ENCODE measurements at regions not wholly inside any gene's neighbourhood (a gene's known extent, or its start where the extent isn't known, plus 50 kb on each side); places are given as distances from the start of the nearest gene placed in this dataset.

GRCh38 chr10:64416011-64416410 lies 894.8 kb downstream of the REEP3 start:
- intact Hi-C loops (cut with micrococcal nuclease): no loop called here
- CTCF ChIA-PET: no interaction called here
- ATAC-seq (ENCODE audit: low read depth): no peak

GRCh38 chr10:64419461-64419860 lies 898.3 kb downstream of the REEP3 start:
- H2AFZ ChIP-seq (ENCODE audit: insufficient read depth, low read depth, low read length, poor library complexity, severe bottlenecking): no peak overlapping the region
- no peaks in the 10 kb centered on the region for H3K27me3 ChIP-seq (replicated peaks in 1 of 4; ENCODE audit: control extremely low read depth in 1 of 4, control insufficient read depth in 3 of 4, insufficient read depth in 4 of 4, low read length in 3 of 4)
- no peak overlapping the region for H3K27ac Mint-ChIP-seq
- ATAC-seq (ENCODE audit: low read depth) (no peak), DNase-seq (no peak)
- WGBS (ENCODE audit: insufficient coverage): no CpG with 5 or more reads among the region's 2 CpGs
- no peak overlapping the region for H3K4me2 ChIP-seq (replicated peaks; ENCODE audit: low read depth, low read length, poor library complexity, severe bottlenecking)
- H3K27me3 Mint-ChIP-seq: no peaks in the 10 kb centered on the region
- no peaks in the 10 kb centered on the region for H3K9me3 Mint-ChIP-seq (ENCODE audit: insufficient read depth)
- no peaks in the 10 kb centered on the region for H3K79me2 ChIP-seq (ENCODE audit: control insufficient read depth, insufficient read depth, low read length)
- H3K9me3 ChIP-seq (ENCODE audit: control extremely low read depth in 1 of 3, control insufficient read depth in 2 of 3, insufficient read depth in 1 of 3, low read length in 2 of 3): no peaks in the 10 kb centered on the region
- H3K9ac ChIP-seq (ENCODE audit: low read length): no peak overlapping the region
- no peak overlapping the region for H3K27ac ChIP-seq (ENCODE audit: low read length in 2 of 2)
- no peaks in the 10 kb centered on the region for H3K4me1 ChIP-seq (ENCODE audit: control insufficient read depth in 2 of 2, insufficient read depth in 2 of 2, low read length in 2 of 2)
- intact Hi-C loops (cut with micrococcal nuclease): no loop called here
- CTCF ChIA-PET: no interaction called here
- H3K36me3 ChIP-seq (replicated peaks in 1 of 2; ENCODE audit: control extremely low read depth in 1 of 2, control insufficient read depth in 1 of 2, extremely low read depth in 1 of 2, insufficient read depth in 2 of 2, low read length in 1 of 2): no peaks in the 10 kb centered on the region
- H3K4me3 ChIP-seq (ENCODE audit: control extremely low read depth in 1 of 5, extremely low read depth in 1 of 5, insufficient read depth in 1 of 5, low read depth in 2 of 5, low read length in 4 of 5): no peak overlapping the region
- POLR2A ChIA-PET: no interaction called here
- no peaks in the 10 kb centered on the region for H3K4me1 Mint-ChIP-seq
- TF ChIP-seq EZH2 (IDR thresholded peaks at IDR 0.05; ENCODE audit: borderline replicate concordance, insufficient read depth, low read depth, low read length, poor library complexity, severe bottlenecking): no peak
- TF ChIP-seq CTCF (IDR thresholded peaks at IDR 0.05): no peak
- no peak overlapping the region for H3K4me3 Mint-ChIP-seq
- H4K20me1 ChIP-seq (ENCODE audit: control insufficient read depth, insufficient read depth, low read length, poor library complexity, severe bottlenecking): no peaks in the 10 kb centered on the region

More at GRCh38 chr10:64416011-64416410, 894.8 kb downstream of the REEP3 start:
- WGBS (ENCODE audit: insufficient coverage): no CpG with 5 or more reads among the region's 1 CpG
- Histone ChIP-seq H3K9ac (ENCODE audit: low read length) (no peak overlapping the region), H3K9me3 (ENCODE audit: control extremely low read depth in 1 of 3, control insufficient read depth in 2 of 3, insufficient read depth in 1 of 3, low read length in 2 of 3) (no peaks in the 10 kb centered on the region), H3K36me3 (replicated peaks in 1 of 2; ENCODE audit: control extremely low read depth in 1 of 2, control insufficient read depth in 1 of 2, extremely low read depth in 1 of 2, insufficient read depth in 2 of 2, low read length in 1 of 2) (no peaks in the 10 kb centered on the region), H3K4me3 (ENCODE audit: control extremely low read depth in 1 of 5, extremely low read depth in 1 of 5, insufficient read depth in 1 of 5, low read depth in 2 of 5, low read length in 4 of 5) (no peak overlapping the region), H3K4me1 (ENCODE audit: control insufficient read depth in 2 of 2, insufficient read depth in 2 of 2, low read length in 2 of 2) (no peaks in the 10 kb centered on the region), H3K4me2 (replicated peaks; ENCODE audit: low read depth, low read length, poor library complexity, severe bottlenecking) (no peak overlapping the region), H3K27ac (ENCODE audit: low read length in 2 of 2) (no peak overlapping the region), H3K79me2 (ENCODE audit: control insufficient read depth, insufficient read depth, low read length) (no peaks in the 10 kb centered on the region), H2AFZ (ENCODE audit: insufficient read depth, low read depth, low read length, poor library complexity, severe bottlenecking) (no peak overlapping the region), H4K20me1 (ENCODE audit: control insufficient read depth, insufficient read depth, low read length, poor library complexity, severe bottlenecking) (no peaks in the 10 kb centered on the region), H3K27me3 (replicated peaks in 1 of 4; ENCODE audit: control extremely low read depth in 1 of 4, control insufficient read depth in 3 of 4, insufficient read depth in 4 of 4, low read length in 3 of 4) (no peaks in the 10 kb centered on the region)
- H3K27ac Mint-ChIP-seq: no peak overlapping the region
- TF ChIP-seq EZH2 (IDR thresholded peaks at IDR 0.05; ENCODE audit: borderline replicate concordance, insufficient read depth, low read depth, low read length, poor library complexity, severe bottlenecking) (no peak), CTCF (IDR thresholded peaks at IDR 0.05) (no peak)
- no peaks in the 10 kb centered on the region for H3K27me3 Mint-ChIP-seq
- no peaks in the 10 kb centered on the region for H3K4me1 Mint-ChIP-seq
- no peak overlapping the region for H3K4me3 Mint-ChIP-seq
- no peak for DNase-seq
- no peaks in the 10 kb centered on the region for H3K9me3 Mint-ChIP-seq (ENCODE audit: insufficient read depth)
- POLR2A ChIA-PET: no interaction called here

Data from B cell (primary cell).